Stimulated activated CD4-positive, alpha-beta T cell treated with anti-CD3 and anti-CD28 coated beads, Interleukin-12 subunit alpha, Interleukin-12 subunit beta, amount 100 ng/mL, for 24 hours (primary cell): ENCODE measurements at regions not wholly inside any gene's neighbourhood (a gene's known extent, or its start where the extent isn't known, plus 50 kb on each side); places are given as distances from the start of the nearest gene placed in this dataset.

Experiments
- DNase-seq, 2 experiments: peaks; one replicate each; pipeline ENCODE4 v3.0.0-alpha.2; 2020; ENCODE audit warnings: low read depth in 2 of 2

DNA sequence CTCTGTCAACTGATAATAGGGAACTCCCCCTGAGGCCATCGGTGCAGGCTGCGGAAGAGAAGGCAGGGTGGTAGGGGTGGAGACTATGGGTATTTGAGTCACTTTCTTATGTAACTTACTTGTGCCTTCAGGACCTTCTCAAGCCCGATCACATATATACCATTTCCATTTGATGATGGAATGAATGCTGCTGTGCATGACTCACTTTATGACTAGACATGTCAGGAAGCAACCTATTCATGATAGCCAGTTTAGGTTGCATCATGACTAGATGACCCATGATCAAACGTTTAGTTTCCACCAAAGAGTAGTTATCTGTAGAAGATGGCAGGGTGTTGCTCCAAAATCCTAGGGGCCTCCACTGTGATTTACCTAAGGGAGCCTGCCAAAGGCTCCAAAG lies 435.5 kb downstream of the DTHD1 start:
- no peak for DNase-seq

DNA sequence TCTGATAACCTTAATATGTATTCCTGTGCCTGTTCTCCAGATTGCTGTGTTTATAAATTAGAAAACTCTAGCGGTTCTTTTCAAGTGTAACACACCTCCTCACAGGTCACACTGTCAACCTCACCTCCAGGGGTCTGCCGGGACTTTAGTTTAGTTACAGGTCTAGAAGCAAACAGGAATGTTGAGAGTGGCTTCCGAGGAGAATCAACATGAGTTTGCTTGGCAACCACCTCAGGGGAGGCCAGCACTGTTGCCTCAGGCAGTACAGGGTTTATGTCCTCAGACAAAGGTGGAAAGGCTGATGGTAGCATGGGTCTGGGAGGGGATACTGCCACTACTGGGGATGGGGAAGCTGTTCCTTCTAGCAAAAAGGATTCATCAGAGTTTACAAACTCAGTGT lies 438.0 kb downstream of the DTHD1 start:
- no peak for DNase-seq

DNA sequence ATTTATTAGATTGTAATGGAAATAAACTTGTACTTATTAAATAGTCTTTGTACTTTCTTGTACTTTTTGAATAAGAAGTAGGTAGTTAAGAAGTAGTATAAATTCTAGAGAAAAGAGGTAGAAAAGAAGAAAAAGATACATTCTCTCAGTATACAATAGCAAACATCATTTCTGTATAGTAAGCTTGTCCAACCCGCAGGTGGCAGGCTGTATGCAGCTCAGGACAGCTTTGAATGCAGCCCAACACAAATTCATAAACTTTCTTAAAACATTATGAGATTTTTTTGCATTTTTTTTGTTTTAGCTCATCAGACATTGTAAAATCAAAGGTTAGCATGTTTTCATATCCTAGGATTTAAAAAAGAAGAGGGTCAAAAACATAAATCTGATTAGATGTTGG lies 441.6 kb downstream of the DTHD1 start:
- DNase-seq = no peak

DNA sequence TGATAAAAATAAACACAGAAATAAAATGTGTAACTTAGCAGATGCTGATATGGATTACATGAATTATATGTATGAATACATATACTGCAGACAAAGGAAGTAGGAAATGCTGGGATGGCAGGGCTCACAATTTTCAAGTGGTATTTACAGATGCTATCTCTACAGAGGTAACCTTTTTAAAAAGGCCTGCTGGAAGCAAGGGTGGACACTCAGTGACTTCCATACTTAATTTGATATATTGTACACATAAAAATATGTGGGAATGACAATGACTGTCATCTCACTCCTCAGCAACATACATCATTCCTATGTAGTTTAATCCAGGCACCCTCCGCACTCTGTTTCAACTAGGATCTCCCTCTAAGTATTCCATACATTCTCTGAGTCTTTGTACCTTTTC lies 452.9 kb downstream of the DTHD1 start:
- no peak for DNase-seq

DNA sequence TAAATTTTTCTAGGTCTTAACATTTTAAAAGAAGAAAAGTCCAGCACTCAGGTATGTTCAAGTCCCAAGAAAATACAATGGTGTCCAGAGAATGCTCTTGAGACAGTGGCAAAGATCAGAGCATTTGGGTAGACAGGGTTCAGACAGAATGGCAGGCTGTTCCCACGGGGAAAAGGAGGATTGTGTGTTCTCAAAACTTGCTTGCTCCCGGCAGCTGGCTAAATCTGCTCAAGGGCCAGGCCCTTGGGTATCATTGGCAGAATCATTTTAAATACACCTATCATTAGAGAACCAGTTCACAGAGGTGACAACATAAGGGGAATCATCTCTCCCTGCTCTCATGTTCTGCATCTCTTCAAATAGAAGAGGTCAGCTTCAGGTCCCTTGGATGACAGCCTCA lies 456.3 kb downstream of the DTHD1 start:
- no peak for DNase-seq

DNA sequence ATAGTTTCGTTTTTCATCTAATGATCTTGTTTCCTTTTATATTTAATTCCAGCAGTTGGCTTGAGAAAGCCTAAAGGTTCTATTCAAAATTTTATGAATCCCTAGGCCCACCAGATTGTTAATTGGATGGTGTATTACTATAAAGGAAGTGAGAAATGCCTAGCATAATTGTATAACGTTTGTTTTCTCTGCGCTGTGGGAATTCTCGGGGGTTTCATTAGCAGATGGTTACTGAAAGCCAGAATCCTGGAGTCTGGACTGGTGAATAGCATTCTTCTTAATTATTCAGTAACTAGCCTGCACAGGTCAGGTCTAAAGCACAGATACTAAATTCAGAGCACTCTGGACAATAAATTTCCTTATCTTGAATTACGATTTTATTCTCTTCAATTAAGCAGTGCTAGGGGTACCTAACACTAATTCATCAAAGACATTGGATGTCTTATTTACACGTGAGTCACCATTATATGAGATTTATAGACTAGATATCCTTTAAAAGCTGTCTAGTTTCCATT lies 459.4 kb downstream of the DTHD1 start:
- no peak for DNase-seq

DNA sequence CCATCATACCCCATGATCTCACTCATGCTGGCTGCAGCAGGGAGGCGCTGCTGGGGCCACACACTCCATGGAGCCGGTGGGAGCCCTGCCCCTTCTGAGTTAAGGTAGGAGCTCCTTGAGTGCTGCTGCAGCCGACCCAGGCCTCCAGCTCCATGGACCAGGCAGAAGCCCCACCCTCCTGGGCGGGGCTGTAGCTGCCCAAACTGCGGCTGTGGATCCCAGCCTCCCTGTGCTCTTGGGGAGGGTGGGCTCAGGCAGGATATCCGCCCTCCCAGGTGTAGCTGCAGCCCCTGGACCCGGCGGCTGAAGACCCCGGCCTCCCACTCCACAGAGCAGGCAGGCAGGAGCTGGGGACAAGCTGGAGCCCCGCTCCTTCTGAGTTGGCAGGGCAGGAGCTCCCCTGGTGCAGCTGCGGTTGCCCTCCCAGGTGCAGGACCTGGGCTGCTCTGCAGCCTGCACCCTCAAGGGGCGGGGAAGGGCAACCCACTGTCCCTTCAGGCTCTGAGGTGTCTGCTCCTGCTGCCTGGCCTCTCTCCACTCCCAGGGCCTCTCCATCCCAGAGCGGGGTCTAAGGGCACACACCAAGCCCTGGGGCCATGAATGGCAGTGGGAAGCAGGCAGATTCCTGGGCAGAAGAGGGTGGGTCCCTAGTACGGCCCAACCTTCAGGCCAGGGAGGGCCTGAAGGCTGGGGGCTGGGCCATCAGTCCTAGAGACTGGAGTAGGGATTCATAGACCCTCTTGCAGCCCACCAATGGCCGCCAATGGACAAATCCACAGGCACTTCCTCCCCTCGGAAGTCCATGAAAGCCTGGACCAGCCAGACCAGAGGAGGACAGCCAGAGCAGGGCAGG lies 466.1 kb downstream of the DTHD1 start:
- DNase-seq = no peak

DNA sequence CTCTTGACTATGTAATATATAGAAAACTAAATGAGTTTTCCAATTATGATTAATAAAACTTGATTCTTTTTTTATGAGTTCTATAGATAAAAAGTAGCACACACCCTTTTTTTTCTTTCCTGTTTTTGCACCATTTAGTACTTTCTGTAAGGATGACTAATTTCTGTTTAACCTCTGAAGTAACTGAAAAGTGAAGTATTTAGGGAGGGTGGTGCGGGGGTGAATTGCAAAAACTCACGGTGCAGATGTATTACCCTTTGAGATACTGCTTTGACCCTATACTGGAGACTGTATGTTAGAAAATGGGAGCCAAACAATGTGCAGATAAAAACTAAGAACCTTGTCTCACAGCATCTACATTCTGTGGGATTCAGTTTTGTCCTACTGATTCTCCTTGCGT lies 471.6 kb downstream of the DTHD1 start:
- DNase-seq = no peak

DNA sequence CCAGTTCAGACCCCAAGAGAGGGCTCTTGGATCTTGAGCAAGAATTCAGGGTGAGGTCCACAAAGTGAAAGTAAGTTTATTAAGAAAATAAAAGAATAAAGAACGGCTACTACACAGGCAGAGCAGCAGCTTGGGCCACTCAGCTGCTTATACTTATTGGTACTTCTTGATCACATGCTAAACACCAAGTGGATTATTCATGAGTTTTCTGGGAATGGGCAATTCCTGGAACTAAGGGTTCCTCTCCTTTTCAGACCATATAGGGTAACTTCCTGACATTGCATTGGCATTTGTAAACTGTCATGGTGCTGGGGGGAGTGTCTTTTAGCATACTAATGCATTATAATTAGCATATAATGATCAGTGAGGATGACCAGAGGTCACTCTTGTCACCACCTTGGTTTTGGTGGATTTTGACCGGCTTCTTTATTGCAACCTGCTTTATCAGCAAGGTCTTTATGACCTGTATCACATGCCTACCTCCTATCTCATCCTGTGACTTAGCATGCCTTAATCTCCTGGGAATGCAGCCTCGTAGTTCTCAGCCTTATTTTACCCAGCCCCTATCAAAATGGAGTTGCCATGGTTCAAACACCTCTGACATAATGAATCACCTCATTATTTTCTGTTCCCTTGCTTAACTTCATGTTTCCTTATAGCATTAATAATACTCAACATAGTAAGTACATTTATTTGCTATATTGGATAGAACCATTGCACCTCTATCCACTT lies 476.3 kb downstream of the DTHD1 start:
- no peak for DNase-seq

DNA sequence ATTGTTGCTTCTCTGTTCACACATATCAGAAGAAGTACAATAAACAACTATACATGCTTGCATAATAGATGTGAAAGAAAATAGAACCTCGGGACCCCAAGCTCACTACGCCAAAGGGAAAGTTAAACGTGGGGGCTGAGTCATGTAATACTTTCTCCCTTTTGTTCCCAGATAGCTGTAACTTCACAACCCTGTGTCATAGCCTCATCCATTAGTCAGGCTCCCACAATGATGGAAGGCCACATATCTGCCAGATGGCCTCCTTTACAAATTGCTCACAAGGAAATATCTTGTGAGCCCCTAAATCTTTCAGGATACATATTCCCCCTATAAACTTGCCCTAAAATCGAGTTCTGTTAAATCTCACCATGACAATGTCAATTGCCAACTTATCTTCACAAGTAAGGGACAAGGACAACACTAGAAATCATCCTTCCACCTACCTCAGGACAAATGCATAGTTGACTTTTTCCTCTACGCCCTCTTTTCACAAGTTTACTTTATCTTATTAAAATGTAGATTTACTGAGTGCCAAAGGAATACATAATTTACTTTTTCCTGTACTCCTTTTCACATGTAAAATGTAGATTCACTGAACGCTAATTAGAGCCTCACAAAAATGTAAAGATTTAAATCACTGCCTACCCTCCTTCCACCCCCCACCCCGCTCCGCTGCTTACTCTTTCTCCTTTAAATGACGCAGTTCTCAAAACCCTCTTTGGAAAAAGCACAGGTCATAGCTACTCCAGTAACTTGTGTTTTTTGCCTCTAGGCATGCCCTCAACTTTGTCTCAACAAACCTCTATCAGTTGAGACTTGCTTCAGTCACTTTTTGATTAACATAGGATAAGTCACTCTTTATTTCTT lies 477.1 kb downstream of the DTHD1 start:
- no peak for DNase-seq

DNA sequence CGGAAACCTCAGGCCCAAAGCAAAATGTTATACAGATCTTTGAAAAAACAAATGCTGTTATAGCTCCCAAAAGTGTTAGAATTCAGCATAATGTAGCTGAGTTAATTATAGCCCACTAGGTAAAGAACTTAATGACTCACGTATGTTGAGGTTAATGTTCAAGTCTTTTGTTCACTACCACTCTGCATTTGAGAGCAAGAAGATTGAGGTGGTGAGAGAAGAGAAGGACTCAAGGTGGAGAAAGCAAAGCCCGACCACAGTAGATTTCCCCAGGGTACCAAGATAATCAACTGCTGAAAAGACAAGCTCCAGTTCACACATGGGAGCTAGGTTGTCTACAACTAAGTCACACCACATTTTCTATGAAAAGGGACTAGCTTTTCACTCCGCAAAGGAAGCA lies 480.2 kb downstream of the DTHD1 start:
- no peak for DNase-seq

DNA sequence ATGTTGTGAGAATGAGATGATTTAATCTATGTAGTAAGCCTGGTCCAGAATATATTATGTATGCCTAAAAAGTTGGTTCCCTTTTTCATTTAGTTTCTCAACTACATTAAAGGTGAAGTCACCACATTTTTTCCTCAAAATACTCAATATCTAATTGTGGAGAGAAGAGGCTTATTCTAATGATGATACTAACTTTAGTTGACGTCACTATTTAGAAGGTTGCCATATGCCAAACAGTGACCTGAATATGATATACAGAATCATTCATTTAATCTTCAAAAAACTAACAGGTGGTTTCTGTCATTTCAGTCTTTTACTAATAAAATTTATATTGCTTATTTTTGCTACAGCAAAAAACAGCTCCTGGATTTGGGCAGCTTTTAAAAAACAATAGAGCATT lies 480.7 kb upstream of the NWD2 start:
- no peak for DNase-seq

DNA sequence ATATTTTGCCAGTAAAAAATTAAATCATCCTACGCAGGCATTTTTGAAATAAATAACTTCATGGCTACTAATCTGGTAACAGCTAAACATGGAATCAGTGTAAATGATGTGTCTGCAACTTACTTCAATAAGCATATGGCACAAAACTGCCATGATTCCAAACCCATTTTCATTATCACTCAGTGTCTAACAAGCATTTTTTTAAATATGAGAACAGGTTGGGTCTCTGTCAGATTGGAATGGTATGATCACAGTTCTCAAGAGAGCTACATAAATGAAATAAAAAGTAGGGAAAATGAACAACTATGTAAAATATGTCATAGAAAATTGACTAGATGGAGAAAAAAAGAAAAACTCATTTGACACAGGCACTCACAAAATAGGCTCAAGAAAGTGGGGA lies 476.9 kb upstream of the NWD2 start:
- DNase-seq = no peak

DNA sequence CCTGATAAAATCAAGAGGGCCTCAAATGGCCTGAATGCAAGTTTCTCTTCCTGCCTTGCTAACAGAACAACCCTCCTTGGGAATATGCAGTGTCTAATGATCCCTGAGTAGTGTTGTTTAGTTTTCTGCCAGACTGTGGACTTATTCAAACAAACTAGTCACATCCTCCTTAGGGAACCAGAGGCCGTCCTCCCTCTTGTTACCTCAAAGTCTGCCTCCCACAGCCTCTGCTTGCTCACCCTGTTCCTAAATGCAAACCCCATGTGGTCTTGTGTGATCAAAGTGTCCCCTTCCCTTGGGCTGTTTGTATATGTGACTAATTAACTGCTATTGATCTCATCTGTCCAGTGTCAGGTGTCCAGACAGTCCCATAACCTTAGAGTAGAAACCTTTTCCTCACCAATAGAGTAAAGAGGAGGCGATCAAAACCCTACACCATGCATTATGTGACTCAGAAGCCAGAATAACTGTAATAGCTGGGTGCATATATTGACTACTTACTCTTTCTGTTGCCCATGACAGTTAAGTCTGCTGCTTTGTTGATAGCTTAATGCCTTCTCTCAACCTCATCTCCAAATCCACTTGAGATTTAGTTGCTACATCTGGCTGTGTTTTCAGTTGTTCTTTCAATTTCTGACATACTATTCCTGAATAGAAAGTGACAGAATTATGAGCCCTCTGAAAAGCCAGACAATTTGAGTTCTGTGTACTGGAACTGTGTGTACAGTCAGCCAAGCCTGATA lies 473.0 kb upstream of the NWD2 start:
- DNase-seq = no peak

DNA sequence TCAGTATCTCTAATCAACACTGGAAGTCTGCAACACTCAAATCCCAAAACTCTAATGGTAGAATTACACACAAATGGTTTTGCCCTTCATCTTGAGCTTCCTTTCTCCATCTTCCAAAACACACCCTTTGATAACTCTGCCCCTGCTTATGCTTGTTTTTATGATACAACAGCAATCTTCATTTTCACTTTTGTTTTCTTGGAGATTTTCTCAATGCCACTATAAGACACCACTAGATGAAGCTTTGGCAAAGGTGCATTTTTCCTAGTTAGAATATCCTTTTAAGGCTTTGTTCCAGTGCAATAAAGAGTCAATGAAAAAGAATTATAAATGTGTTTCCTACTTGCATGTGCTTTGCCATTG lies 472.4 kb upstream of the NWD2 start:
- no peak for DNase-seq

DNA sequence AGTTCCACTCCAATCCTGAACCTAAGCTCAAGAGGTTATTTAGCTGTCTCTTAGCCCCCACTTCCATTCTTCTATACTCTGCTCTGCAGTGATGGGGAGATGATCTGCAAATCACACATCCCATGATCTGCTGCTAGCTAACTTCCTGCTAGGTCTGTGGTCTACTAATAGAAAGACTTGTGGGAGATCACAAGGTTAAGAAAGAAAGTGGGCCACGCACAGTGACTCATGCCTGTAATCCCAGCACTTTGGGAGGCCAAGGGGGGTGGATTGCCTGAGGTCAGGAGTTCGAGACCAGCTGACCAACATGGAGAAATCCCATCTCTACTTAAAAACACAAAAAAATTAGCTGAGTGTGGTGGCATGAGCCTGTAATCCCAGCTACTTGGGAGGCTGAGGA lies 471.1 kb upstream of the NWD2 start:
- no peak for DNase-seq

DNA sequence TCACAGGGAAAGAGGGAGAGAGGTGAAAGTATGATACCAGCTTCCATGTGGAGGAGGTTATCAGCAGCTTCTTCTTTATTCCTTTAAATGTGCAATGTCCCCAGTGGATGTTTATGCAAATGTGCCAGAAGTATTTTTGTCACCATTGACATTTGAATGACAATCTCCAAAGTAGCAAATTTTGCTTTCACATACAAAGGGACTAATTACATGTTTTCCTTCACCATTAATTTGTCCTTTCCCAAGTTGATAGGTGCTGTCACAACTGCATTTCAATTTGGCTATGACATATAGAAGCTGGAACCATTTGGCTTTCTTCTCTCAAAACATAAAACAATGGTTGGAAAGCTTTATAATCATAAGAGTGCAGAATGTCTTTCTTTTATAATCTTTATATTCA lies 469.0 kb upstream of the NWD2 start:
- DNase-seq = no peak

DNA sequence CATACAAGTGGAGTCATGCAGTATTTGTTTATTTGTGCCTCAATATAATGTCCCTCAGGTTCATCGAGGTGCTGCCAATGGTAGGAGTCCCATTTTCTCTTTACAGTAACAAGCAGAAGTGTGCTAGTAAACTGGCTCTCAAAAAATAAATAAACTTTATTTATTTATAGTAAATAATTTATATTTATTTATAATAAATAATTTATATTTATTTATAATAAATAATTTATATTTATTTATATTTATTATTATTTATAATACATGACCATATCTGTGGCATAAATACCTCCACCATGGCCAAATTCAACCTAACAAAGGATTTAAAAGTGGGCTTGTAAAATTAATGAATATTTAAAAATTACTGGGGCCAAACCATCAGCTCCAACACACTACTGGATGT lies 464.9 kb upstream of the NWD2 start:
- no peak for DNase-seq

DNA sequence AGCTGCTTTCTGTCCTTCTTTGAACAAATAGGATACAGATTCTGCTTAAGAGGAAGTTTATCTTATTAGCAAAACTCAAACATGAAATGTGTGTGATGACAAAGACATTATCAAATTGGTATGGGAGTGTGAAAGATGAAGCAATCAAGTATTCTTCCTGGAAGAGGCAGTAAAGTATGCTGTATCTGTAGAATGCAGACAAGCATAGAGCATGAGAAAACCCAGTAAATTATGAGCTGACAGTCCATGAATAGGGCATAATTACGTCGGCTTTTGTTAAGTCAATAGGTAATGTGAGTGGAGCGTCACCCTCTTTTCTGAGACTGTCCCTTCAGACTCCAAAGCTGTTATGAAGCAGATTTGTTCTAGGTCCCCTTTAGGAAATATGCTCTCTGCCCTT lies 458.6 kb upstream of the NWD2 start:
- DNase-seq = no peak

DNA sequence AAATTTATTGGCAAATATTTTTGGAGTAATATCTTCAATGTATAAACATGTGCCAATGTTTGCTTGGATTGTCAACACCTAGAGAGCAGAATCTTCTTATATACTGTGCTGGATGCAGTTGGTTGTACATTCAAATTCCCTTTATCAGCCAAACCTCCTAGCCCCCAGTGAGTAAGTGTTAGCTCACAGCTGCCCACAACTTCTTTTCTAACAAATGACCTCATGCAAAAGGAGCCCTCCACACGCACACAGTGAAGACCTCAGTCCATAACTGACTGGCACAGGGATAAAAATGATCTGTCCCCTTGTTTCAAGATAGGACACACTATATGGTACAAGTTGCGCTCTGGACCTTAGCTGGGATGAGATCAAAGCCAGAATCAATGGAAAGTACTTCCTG lies 458.0 kb upstream of the NWD2 start:
- DNase-seq = no peak

DNA sequence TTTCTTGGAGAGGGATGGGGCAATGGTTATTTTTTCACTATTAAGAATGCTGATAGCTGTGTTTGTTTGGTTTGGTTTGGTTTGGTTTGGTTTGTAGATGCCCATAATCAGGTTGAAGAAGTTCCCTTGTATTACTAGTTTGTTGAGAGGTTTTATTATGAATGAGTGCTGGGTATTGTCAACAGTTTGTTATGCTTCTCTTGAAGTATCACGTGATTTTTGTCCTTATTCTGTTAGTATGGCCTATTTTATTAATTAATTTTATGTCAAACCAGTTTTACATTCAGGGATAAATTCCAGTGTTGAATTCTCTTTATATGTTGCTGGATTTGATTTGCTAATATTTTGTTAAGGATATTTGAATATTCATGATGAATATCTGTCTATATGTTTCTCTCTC lies 449.8 kb upstream of the NWD2 start:
- no peak for DNase-seq

DNA sequence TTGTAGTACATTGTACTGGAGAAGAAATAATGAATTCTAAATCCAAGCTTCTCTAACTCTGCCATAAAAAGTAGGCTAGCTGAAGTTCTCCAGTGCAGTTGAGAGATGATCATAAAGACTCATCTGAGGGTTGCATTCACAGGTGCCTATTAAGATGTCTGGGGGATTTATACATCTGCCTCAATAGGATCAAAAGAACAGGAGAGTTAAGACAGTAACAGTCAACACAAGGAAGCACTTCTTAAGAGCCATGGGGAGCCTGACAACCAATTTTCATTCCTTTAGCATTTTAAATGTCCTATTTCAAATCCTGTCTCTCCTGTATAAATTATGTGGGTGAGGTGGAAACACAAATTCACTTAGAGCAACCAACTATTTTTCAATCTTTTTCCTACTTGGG lies 432.4 kb upstream of the NWD2 start:
- no peak for DNase-seq
